GM12874 (cell line): ENCODE measurements at regions not wholly inside any gene's neighbourhood (a gene's known extent, or its start where the extent isn't known, plus 50 kb on each side); places are given as distances from the start of the nearest gene placed in this dataset.

ENCODE experiments used
- CTCF ChIP-seq: IDR thresholded peaks from 2 replicates; pipeline ENCODE4 v1.5.1; 2011; ENCODE audit warnings: low read depth, mild to moderate bottlenecking, control low read depth, low read length, moderate library complexity; ENCODE audit not compliant: insufficient read depth

DNA sequence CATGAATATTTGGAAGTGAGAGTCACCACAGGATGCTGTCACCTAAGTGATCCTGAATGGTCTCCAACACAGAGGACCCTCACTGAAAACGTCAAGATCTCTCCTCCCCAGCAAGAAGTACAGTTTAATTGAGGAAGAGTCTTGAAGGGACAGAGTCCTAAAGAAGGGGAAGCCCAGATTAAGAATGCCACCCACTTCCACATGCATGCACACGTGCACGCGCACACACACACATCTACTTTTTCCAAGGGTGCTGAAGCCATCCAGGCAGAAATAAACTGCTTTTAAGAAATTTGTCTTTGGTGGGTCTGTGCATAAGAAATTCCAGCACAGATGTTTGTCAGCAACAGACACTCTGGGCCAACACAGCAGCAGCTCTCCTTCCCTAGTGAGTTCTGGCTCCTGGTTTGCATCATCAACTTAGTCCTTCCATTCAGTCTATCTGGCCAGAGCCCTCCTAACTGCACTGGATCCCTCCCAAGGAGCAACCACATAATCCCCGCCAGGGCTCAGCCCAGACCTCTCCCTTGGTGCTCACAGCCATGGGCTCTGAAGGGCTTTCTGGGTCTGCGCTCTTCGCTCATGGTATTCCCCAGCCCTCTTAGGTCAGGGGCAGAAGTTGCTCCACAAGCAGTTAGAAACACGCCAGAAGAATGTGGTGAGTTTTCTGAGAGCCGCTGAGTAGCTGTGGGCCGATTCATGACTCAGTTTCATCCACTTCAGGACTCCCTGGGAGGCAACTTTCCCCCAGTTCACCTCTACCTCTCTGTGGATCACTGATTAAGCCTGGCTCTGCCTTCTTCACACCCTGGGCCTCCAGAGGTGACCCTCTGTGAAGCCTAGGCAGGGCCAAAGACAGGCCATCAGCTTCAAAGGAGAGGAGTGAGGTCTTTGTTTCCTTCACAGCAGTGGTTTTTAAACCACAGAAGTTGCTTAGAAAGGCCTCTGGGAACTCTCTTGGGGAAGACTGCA is 132.6 kb upstream of the LIPC start:
- TF ChIP-seq CTCF: no peak

- no peak for TF ChIP-seq CTCF
These were observed 129.0 kb upstream of the LIPC start for GRCh38 chr15:58302832-58303231.

- no peak for TF ChIP-seq CTCF
These were observed 128.6 kb upstream of the LIPC start for GRCh38 chr15:58303236-58303635.

DNA sequence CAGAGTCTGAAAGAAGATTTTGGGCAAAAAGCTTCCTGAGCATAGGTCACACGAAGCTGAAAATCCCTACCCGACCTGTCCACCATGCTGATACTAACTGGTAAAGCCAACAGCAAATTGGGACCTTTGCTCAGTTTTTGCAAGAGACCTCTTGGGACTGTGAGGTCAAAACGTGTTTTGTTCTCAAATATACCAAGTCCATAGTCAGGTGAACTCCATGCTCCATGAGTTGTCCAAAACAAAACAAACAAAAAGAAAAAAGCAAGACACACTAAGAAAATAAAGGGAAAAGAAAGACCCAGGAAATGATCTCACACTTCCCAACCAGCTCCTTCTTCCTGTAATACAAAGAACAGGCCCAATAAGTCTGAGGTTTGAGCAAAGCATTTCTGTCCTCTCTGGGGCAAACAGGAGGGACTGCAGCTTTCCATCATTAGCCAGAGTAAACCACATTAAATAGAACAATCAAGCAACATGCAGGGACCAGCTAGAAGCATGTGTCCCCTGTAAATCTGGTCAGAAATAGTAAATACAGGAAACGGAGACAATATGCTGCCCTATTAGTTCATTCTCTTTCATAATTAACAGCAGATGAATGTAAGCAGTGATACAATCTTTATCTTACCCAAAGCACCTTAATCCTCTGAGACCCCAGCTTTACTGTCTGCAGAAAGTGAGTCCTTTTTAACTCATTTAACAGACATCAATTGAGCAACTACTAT is 125.0 kb upstream of the LIPC start:
- no peak for TF ChIP-seq CTCF

DNA sequence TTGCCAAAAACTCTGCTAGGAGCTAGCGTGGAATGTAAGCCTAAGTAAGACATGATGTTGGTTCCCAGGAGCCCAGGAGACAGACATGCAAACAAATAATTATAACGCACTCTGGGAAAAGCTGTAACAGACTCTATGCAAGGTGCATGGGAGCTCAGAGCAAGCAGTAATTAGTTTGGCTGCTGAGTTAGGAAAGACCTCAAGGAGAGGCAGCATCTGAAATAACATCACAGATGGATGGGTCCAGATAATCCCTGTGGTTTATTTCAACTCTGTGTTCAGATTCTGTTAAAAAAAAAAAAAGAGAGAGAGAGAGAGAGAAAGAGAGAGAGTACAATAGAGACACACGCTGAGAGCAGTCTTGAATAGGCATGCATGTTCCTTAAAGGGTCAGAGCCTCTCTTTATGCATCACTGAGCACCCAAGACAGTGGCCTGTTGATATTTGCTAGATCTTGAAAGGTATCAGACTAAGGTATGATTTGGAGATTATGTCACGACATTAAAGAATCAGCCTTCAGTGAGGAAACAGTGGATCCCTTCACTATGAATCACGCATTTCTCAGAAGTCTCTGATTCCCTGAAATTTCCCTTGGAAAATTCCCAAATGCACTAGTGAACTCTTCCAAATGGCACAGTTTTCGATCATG is 124.4 kb upstream of the LIPC start:
- no peak for TF ChIP-seq CTCF

- peak; percentile 11; the same call in 1 of the 2 replicates for TF ChIP-seq CTCF
These were observed 122.9 kb upstream of the LIPC start for GRCh38 chr15:58308742-58309355.
